ENCODE measurements at regions not wholly inside any gene's neighbourhood (a gene's known extent, or its start where the extent isn't known, plus 50 kb on each side); places are given as distances from the start of the nearest gene placed in this dataset.

GRCh38 chr5:17132444-17133083, 84.9 kb upstream of the BASP1 start:
- no peak overlapping the region for H3K9ac ChIP-seq (ENCODE audit: low read depth in 1 of 3, low read length in 3 of 3)
- H3K4me3 ChIP-seq (ENCODE audit: low read length in 3 of 3), result no peak overlapping the region
- no peak overlapping the region for H3K27ac ChIP-seq (ENCODE audit: low read depth, low read length)
- H3K9me3 ChIP-seq (ENCODE audit: control insufficient read depth in 3 of 3, low read length in 3 of 3), result no peaks in the 10 kb centered on the region
- no peaks in the 10 kb centered on the region for H3K36me3 ChIP-seq (ENCODE audit: control insufficient read depth in 3 of 3, insufficient read depth in 3 of 3, low read length in 3 of 3)
- no peaks in the 10 kb centered on the region for H3K27me3 ChIP-seq (ENCODE audit: control insufficient read depth in 3 of 3, insufficient read depth in 3 of 3, low read length in 3 of 3)
- H3K4me1 ChIP-seq (ENCODE audit: control insufficient read depth in 3 of 3, insufficient read depth in 3 of 3, low read length in 3 of 3), result no peaks in the 10 kb centered on the region

GRCh38 chr5:17135050-17135449, 82.4 kb upstream of the BASP1 start:
- Histone ChIP-seq H3K9me3 (ENCODE audit: control insufficient read depth in 3 of 3, low read length in 3 of 3) (no peaks in the 10 kb centered on the region), H3K27ac (ENCODE audit: low read depth, low read length) (no peak overlapping the region), H3K4me1 (ENCODE audit: control insufficient read depth in 3 of 3, insufficient read depth in 3 of 3, low read length in 3 of 3) (no peaks in the 10 kb centered on the region), H3K27me3 (ENCODE audit: control insufficient read depth in 3 of 3, insufficient read depth in 3 of 3, low read length in 3 of 3) (no peaks in the 10 kb centered on the region), H3K9ac (ENCODE audit: low read depth in 1 of 3, low read length in 3 of 3) (no peak overlapping the region), H3K4me3 (ENCODE audit: low read length in 3 of 3) (no peak overlapping the region), H3K36me3 (ENCODE audit: control insufficient read depth in 3 of 3, insufficient read depth in 3 of 3, low read length in 3 of 3) (no peaks in the 10 kb centered on the region)

- no peak overlapping the region for H3K27ac ChIP-seq (ENCODE audit: low read depth, low read length)
- no peaks in the 10 kb centered on the region for H3K27me3 ChIP-seq (ENCODE audit: control insufficient read depth in 3 of 3, insufficient read depth in 3 of 3, low read length in 3 of 3)
- no peak overlapping the region for H3K4me3 ChIP-seq (ENCODE audit: low read length in 3 of 3)
- no peaks in the 10 kb centered on the region for H3K36me3 ChIP-seq (ENCODE audit: control insufficient read depth in 3 of 3, insufficient read depth in 3 of 3, low read length in 3 of 3)
- no peaks in the 10 kb centered on the region for H3K4me1 ChIP-seq (ENCODE audit: control insufficient read depth in 3 of 3, insufficient read depth in 3 of 3, low read length in 3 of 3)
- H3K9me3 ChIP-seq (ENCODE audit: control insufficient read depth in 3 of 3, low read length in 3 of 3), result no peaks in the 10 kb centered on the region
- no peak overlapping the region for H3K9ac ChIP-seq (ENCODE audit: low read depth in 1 of 3, low read length in 3 of 3)
Measured at GRCh38 chr5:17143335-17143734, 74.1 kb upstream of the BASP1 start.

- H3K4me3 ChIP-seq (ENCODE audit: low read length in 3 of 3), result no peak overlapping the region
- no peaks in the 10 kb centered on the region for H3K4me1 ChIP-seq (ENCODE audit: control insufficient read depth in 3 of 3, insufficient read depth in 3 of 3, low read length in 3 of 3)
- H3K27me3 ChIP-seq (ENCODE audit: control insufficient read depth in 3 of 3, insufficient read depth in 3 of 3, low read length in 3 of 3), result no peaks in the 10 kb centered on the region
- H3K27ac ChIP-seq (ENCODE audit: low read depth, low read length), result no peak overlapping the region
- no peak overlapping the region for H3K9ac ChIP-seq (ENCODE audit: low read depth in 1 of 3, low read length in 3 of 3)
- no peaks in the 10 kb centered on the region for H3K36me3 ChIP-seq (ENCODE audit: control insufficient read depth in 3 of 3, insufficient read depth in 3 of 3, low read length in 3 of 3)
- H3K9me3 ChIP-seq (ENCODE audit: control insufficient read depth in 3 of 3, low read length in 3 of 3), result no peaks in the 10 kb centered on the region
Measured at GRCh38 chr5:17146280-17146841, 71.1 kb upstream of the BASP1 start.

GRCh38 chr5:17147170-17147569, 70.3 kb upstream of the BASP1 start:
- Histone ChIP-seq H3K36me3 (ENCODE audit: control insufficient read depth in 3 of 3, insufficient read depth in 3 of 3, low read length in 3 of 3) (no peaks in the 10 kb centered on the region), H3K27ac (ENCODE audit: low read depth, low read length) (no peak overlapping the region), H3K9ac (ENCODE audit: low read depth in 1 of 3, low read length in 3 of 3) (no peak overlapping the region), H3K9me3 (ENCODE audit: control insufficient read depth in 3 of 3, low read length in 3 of 3) (no peaks in the 10 kb centered on the region), H3K4me3 (ENCODE audit: low read length in 3 of 3) (no peak overlapping the region), H3K27me3 (ENCODE audit: control insufficient read depth in 3 of 3, insufficient read depth in 3 of 3, low read length in 3 of 3) (no peaks in the 10 kb centered on the region), H3K4me1 (ENCODE audit: control insufficient read depth in 3 of 3, insufficient read depth in 3 of 3, low read length in 3 of 3) (no peaks in the 10 kb centered on the region)

GRCh38 chr5:17147617-17148016, 69.8 kb upstream of the BASP1 start:
- Histone ChIP-seq H3K36me3 (ENCODE audit: control insufficient read depth in 3 of 3, insufficient read depth in 3 of 3, low read length in 3 of 3) (no peaks in the 10 kb centered on the region), H3K27me3 (ENCODE audit: control insufficient read depth in 3 of 3, insufficient read depth in 3 of 3, low read length in 3 of 3) (no peaks in the 10 kb centered on the region), H3K9me3 (ENCODE audit: control insufficient read depth in 3 of 3, low read length in 3 of 3) (no peaks in the 10 kb centered on the region), H3K4me3 (ENCODE audit: low read length in 3 of 3) (no peak overlapping the region), H3K4me1 (ENCODE audit: control insufficient read depth in 3 of 3, insufficient read depth in 3 of 3, low read length in 3 of 3) (no peaks in the 10 kb centered on the region), H3K9ac (ENCODE audit: low read depth in 1 of 3, low read length in 3 of 3) (no peak overlapping the region), H3K27ac (ENCODE audit: low read depth, low read length) (no peak overlapping the region)

- Histone ChIP-seq H3K27ac (ENCODE audit: low read depth, low read length) (no peak overlapping the region), H3K4me3 (ENCODE audit: low read length in 3 of 3) (no peak overlapping the region), H3K36me3 (ENCODE audit: control insufficient read depth in 3 of 3, insufficient read depth in 3 of 3, low read length in 3 of 3) (no peaks in the 10 kb centered on the region), H3K4me1 (ENCODE audit: control insufficient read depth in 3 of 3, insufficient read depth in 3 of 3, low read length in 3 of 3) (no peaks in the 10 kb centered on the region), H3K9ac (ENCODE audit: low read depth in 1 of 3, low read length in 3 of 3) (no peak overlapping the region), H3K27me3 (ENCODE audit: control insufficient read depth in 3 of 3, insufficient read depth in 3 of 3, low read length in 3 of 3) (no peaks in the 10 kb centered on the region), H3K9me3 (ENCODE audit: control insufficient read depth in 3 of 3, low read length in 3 of 3) (no peaks in the 10 kb centered on the region)
Measured at GRCh38 chr5:17148481-17148880, 69.0 kb upstream of the BASP1 start.

- H3K36me3 ChIP-seq (ENCODE audit: control insufficient read depth in 3 of 3, insufficient read depth in 3 of 3, low read length in 3 of 3), result no peaks in the 10 kb centered on the region
- H3K4me3 ChIP-seq (ENCODE audit: low read length in 3 of 3), result no peak overlapping the region
- H3K27me3 ChIP-seq (ENCODE audit: control insufficient read depth in 3 of 3, insufficient read depth in 3 of 3, low read length in 3 of 3), result no peaks in the 10 kb centered on the region
- H3K4me1 ChIP-seq (ENCODE audit: control insufficient read depth in 3 of 3, insufficient read depth in 3 of 3, low read length in 3 of 3), result no peaks in the 10 kb centered on the region
- H3K9ac ChIP-seq (ENCODE audit: low read depth in 1 of 3, low read length in 3 of 3), result no peak overlapping the region
- H3K9me3 ChIP-seq (ENCODE audit: control insufficient read depth in 3 of 3, low read length in 3 of 3), result no peaks in the 10 kb centered on the region
- no peak overlapping the region for H3K27ac ChIP-seq (ENCODE audit: low read depth, low read length)
Measured at GRCh38 chr5:17149786-17150185, 67.6 kb upstream of the BASP1 start.

- Histone ChIP-seq H3K9ac (ENCODE audit: low read depth in 1 of 3, low read length in 3 of 3) (no peak overlapping the region), H3K27me3 (ENCODE audit: control insufficient read depth in 3 of 3, insufficient read depth in 3 of 3, low read length in 3 of 3) (no peaks in the 10 kb centered on the region), H3K4me3 (ENCODE audit: low read length in 3 of 3) (no peak overlapping the region), H3K4me1 (ENCODE audit: control insufficient read depth in 3 of 3, insufficient read depth in 3 of 3, low read length in 3 of 3) (no peaks in the 10 kb centered on the region), H3K27ac (ENCODE audit: low read depth, low read length) (no peak overlapping the region), H3K36me3 (ENCODE audit: control insufficient read depth in 3 of 3, insufficient read depth in 3 of 3, low read length in 3 of 3) (no peaks in the 10 kb centered on the region), H3K9me3 (ENCODE audit: control insufficient read depth in 3 of 3, low read length in 3 of 3) (no peaks in the 10 kb centered on the region)
Measured at GRCh38 chr5:17150531-17150930, 66.9 kb upstream of the BASP1 start.

GRCh38 chr5:17151686-17152085, 65.7 kb upstream of the BASP1 start:
- Histone ChIP-seq H3K27ac (ENCODE audit: low read depth, low read length) (no peak overlapping the region), H3K36me3 (ENCODE audit: control insufficient read depth in 3 of 3, insufficient read depth in 3 of 3, low read length in 3 of 3) (no peaks in the 10 kb centered on the region), H3K9me3 (ENCODE audit: control insufficient read depth in 3 of 3, low read length in 3 of 3) (no peaks in the 10 kb centered on the region), H3K4me3 (ENCODE audit: low read length in 3 of 3) (no peak overlapping the region), H3K27me3 (ENCODE audit: control insufficient read depth in 3 of 3, insufficient read depth in 3 of 3, low read length in 3 of 3) (no peaks in the 10 kb centered on the region), H3K4me1 (ENCODE audit: control insufficient read depth in 3 of 3, insufficient read depth in 3 of 3, low read length in 3 of 3) (no peaks in the 10 kb centered on the region), H3K9ac (ENCODE audit: low read depth in 1 of 3, low read length in 3 of 3) (no peak overlapping the region)
